ENCODE measurements at regions not wholly inside any gene's neighbourhood (a gene's known extent, or its start where the extent isn't known, plus 50 kb on each side); places are given as distances from the start of the nearest gene placed in this dataset.

- H3K4me3 Mint-ChIP-seq (ENCODE audit: unreplicated experiment) = no peak overlapping the region
- POLR2A ChIA-PET = no interaction called here
- peak; percentile 89 to 90 for TF ChIP-seq CTCF (IDR thresholded peaks at IDR 0.05; ENCODE audit: insufficient read depth in 1 of 2, low read depth in 1 of 2, low read length in 1 of 2, severe bottlenecking in 1 of 2, unreplicated experiment in 1 of 2)
- no TSS peak for BruUV-seq (replicated peaks)
- H3K9me3 Mint-ChIP-seq (ENCODE audit: unreplicated experiment) = no peaks in the 10 kb centered on the region
- no peaks in the 10 kb centered on the region for H3K27me3 ChIP-seq (replicated peaks; ENCODE audit: control insufficient read depth, insufficient read depth, low read length)
- H3K9me3 ChIP-seq = no peaks in the 10 kb centered on the region
- DNase-seq = peak; percentile 62 to 75
- no peaks in the 10 kb centered on the region for H3K36me3 Mint-ChIP-seq (ENCODE audit: insufficient read depth, unreplicated experiment)
- H3K4me1 ChIP-seq = no peaks in the 10 kb centered on the region
- H3K36me3 ChIP-seq (ENCODE audit: control insufficient read depth, insufficient read depth, low read length) = no peaks in the 10 kb centered on the region
- CTCF ChIA-PET = interaction anchor here (0.5 to 2.1 kb wide), 20 partner anchors 9 to 360 kb away, joined by 3 to 19 read pairs (median 3); no protein-coding TSS in a partner anchor
- no peak overlapping the region for H3K4me3 ChIP-seq (ENCODE audit: low read depth, low read length)
- H3K4me1 Mint-ChIP-seq (ENCODE audit: low read depth, unreplicated experiment) = no peaks in the 10 kb centered on the region
- H3K27ac Mint-ChIP-seq (ENCODE audit: unreplicated experiment) = no peak overlapping the region
- intact Hi-C loops (cut with micrococcal nuclease; ENCODE audit: unreplicated experiment) = loop anchor here (1.0 to 10.0 kb wide), 5 partner anchors 102 to 488 kb away; no protein-coding TSS in a partner anchor
- H3K27me3 Mint-ChIP-seq (ENCODE audit: insufficient read depth, unreplicated experiment) = no peaks in the 10 kb centered on the region
Measured at GRCh38 chr15:66946578-66947164, 118.7 kb upstream of the SMAD3 start.

GRCh38 chr15:66947471-66947870, 117.9 kb upstream of the SMAD3 start:
- BruUV-seq (replicated peaks) = no TSS peak
- CTCF ChIA-PET = interaction anchor here (0.8 to 2.1 kb wide), 5 partner anchors 10 to 356 kb away, joined by 3 to 19 read pairs (median 4); no protein-coding TSS in a partner anchor
- Histone ChIP-seq H3K36me3 (ENCODE audit: control insufficient read depth, insufficient read depth, low read length) (no peaks in the 10 kb centered on the region), H3K9me3 (no peaks in the 10 kb centered on the region), H3K27me3 (replicated peaks; ENCODE audit: control insufficient read depth, insufficient read depth, low read length) (no peaks in the 10 kb centered on the region), H3K4me1 (no peaks in the 10 kb centered on the region), H3K4me3 (ENCODE audit: low read depth, low read length) (no peak overlapping the region)
- Mint-ChIP-seq H3K4me3 (ENCODE audit: unreplicated experiment) (no peak overlapping the region), H3K36me3 (ENCODE audit: insufficient read depth, unreplicated experiment) (no peaks in the 10 kb centered on the region), H3K9me3 (ENCODE audit: unreplicated experiment) (no peaks in the 10 kb centered on the region), H3K27ac (ENCODE audit: unreplicated experiment) (no peak overlapping the region), H3K27me3 (ENCODE audit: insufficient read depth, unreplicated experiment) (no peaks in the 10 kb centered on the region), H3K4me1 (ENCODE audit: low read depth, unreplicated experiment) (no peaks in the 10 kb centered on the region)
- TF ChIP-seq CTCF (IDR thresholded peaks at IDR 0.05; ENCODE audit: insufficient read depth in 1 of 2, low read depth in 1 of 2, low read length in 1 of 2, severe bottlenecking in 1 of 2, unreplicated experiment in 1 of 2) = no peak
- peak in 1 of 2 experiments; percentile 9 for DNase-seq
- intact Hi-C loops (cut with micrococcal nuclease; ENCODE audit: unreplicated experiment) = loop anchor here (2.0 to 10.0 kb wide), 3 partner anchors 101 to 487 kb away; no protein-coding TSS in a partner anchor
- POLR2A ChIA-PET = no interaction called here

- Mint-ChIP-seq H3K27ac (ENCODE audit: unreplicated experiment) (no peak overlapping the region), H3K4me3 (ENCODE audit: unreplicated experiment) (no peak overlapping the region), H3K36me3 (ENCODE audit: insufficient read depth, unreplicated experiment) (no peaks in the 10 kb centered on the region), H3K4me1 (ENCODE audit: low read depth, unreplicated experiment) (no peaks in the 10 kb centered on the region), H3K27me3 (ENCODE audit: insufficient read depth, unreplicated experiment) (no peaks in the 10 kb centered on the region), H3K9me3 (ENCODE audit: unreplicated experiment) (no peaks in the 10 kb centered on the region)
- H3K36me3 ChIP-seq (ENCODE audit: control insufficient read depth, insufficient read depth, low read length) = no peaks in the 10 kb centered on the region
- no peak for TF ChIP-seq CTCF (IDR thresholded peaks at IDR 0.05; ENCODE audit: insufficient read depth in 1 of 2, low read depth in 1 of 2, low read length in 1 of 2, severe bottlenecking in 1 of 2, unreplicated experiment in 1 of 2)
- intact Hi-C loops (cut with micrococcal nuclease; ENCODE audit: unreplicated experiment) = loop anchor here (5.0 to 10.0 kb wide), 2 partner anchors 254 to 487 kb away; no protein-coding TSS in a partner anchor
- no TSS peak for BruUV-seq (replicated peaks)
- ChIA-PET POLR2A (no interaction called here), CTCF (interaction anchor here (0.6 to 0.8 kb wide), 3 partner anchors 17 to 144 kb away, joined by 3 read pairs; no protein-coding TSS in a partner anchor)
- no peak overlapping the region for H3K4me3 ChIP-seq (ENCODE audit: low read depth, low read length)
- H3K27me3 ChIP-seq (replicated peaks; ENCODE audit: control insufficient read depth, insufficient read depth, low read length) = no peaks in the 10 kb centered on the region
- H3K9me3 ChIP-seq = no peaks in the 10 kb centered on the region
- peak in 1 of 2 experiments; percentile 33 for DNase-seq
- H3K4me1 ChIP-seq = peaks cover 4% of the 10 kb centered on the region
Measured at GRCh38 chr15:66948294-66948693, 117.1 kb upstream of the SMAD3 start.

Measured in Caco-2 (cell line).